ENCODE measurements at regions not wholly inside any gene's neighbourhood (a gene's known extent, or its start where the extent isn't known, plus 50 kb on each side); places are given as distances from the start of the nearest gene placed in this dataset.

Small RNA genes lying in the stretch of these regions (small RNA-seq; reads per million reads assigned to genes)
- gene RF00001 (ENCODE audit: insufficient read depth in 2 of 3, insufficient read length in 3 of 3, low read depth in 2 of 3, low replicate concordance in 1 of 3): 0 reads per million in 3 experiments

Data from HepG2 (cell line).